ENCODE measurements at regions not wholly inside any gene's neighbourhood (a gene's known extent, or its start where the extent isn't known, plus 50 kb on each side); places are given as distances from the start of the nearest gene placed in this dataset.

- ChIA-PET POLR2A (no interaction called here), CTCF (interaction anchor here (2.1 to 2.6 kb wide), 2 partner anchors 10 to 324 kb away, joined by 13 to 17 read pairs; no protein-coding TSS in a partner anchor)
- no peak overlapping the region for H3K27ac Mint-ChIP-seq
- no peak for ATAC-seq (ENCODE audit: low read depth)
- TF ChIP-seq EZH2 (IDR thresholded peaks at IDR 0.05; ENCODE audit: borderline replicate concordance, insufficient read depth, low read depth, low read length, poor library complexity, severe bottlenecking): no peak
- H3K4me2 ChIP-seq (replicated peaks; ENCODE audit: low read depth, low read length, poor library complexity, severe bottlenecking): no peak overlapping the region
- H4K20me1 ChIP-seq (ENCODE audit: control insufficient read depth, insufficient read depth, low read length, poor library complexity, severe bottlenecking): no peaks in the 10 kb centered on the region
- peak overlapping the region; percentile 25 to 28 for H3K27ac ChIP-seq (ENCODE audit: low read length in 2 of 2)
- H3K9me3 Mint-ChIP-seq (ENCODE audit: insufficient read depth): peaks cover 2% of the 10 kb centered on the region
- no peak overlapping the region for H3K4me3 ChIP-seq (ENCODE audit: control extremely low read depth in 1 of 5, extremely low read depth in 1 of 5, insufficient read depth in 1 of 5, low read depth in 2 of 5, low read length in 4 of 5)
- WGBS (ENCODE audit: insufficient coverage): 100% methylated on average over 1 of the region's 1 CpG
- intact Hi-C loops (cut with micrococcal nuclease): loop anchor here (10.0 kb wide), 1 partner anchor 163 kb away; no protein-coding TSS in a partner anchor
- peaks cover 3% of the 10 kb centered on the region for H3K27me3 Mint-ChIP-seq
- H3K9me3 ChIP-seq (ENCODE audit: control extremely low read depth in 1 of 3, control insufficient read depth in 2 of 3, insufficient read depth in 1 of 3, low read length in 2 of 3): no peaks in the 10 kb centered on the region
- no peaks in the 10 kb centered on the region for H3K79me2 ChIP-seq (ENCODE audit: control insufficient read depth, insufficient read depth, low read length)
- H3K4me3 Mint-ChIP-seq: no peak overlapping the region
- H3K9ac ChIP-seq (ENCODE audit: low read length): no peak overlapping the region
- no peak for DNase-seq
- no peaks in the 10 kb centered on the region for H3K27me3 ChIP-seq (replicated peaks in 1 of 4; ENCODE audit: control extremely low read depth in 1 of 4, control insufficient read depth in 3 of 4, insufficient read depth in 4 of 4, low read length in 3 of 4)
- peaks cover 23 to 27% of the 10 kb centered on the region in 2 donors for H3K4me1 ChIP-seq (ENCODE audit: control insufficient read depth in 2 of 2, insufficient read depth in 2 of 2, low read length in 2 of 2)
- H3K36me3 ChIP-seq (replicated peaks in 1 of 2; ENCODE audit: control extremely low read depth in 1 of 2, control insufficient read depth in 1 of 2, extremely low read depth in 1 of 2, insufficient read depth in 2 of 2, low read length in 1 of 2): no peaks in the 10 kb centered on the region
- H3K4me1 Mint-ChIP-seq: peaks cover 33% of the 10 kb centered on the region
- H2AFZ ChIP-seq (ENCODE audit: insufficient read depth, low read depth, low read length, poor library complexity, severe bottlenecking): no peak overlapping the region
Measured at GRCh38 chr18:8977701-8978100, 124.8 kb upstream of the NDUFV2 start.

- peak; percentile 14 for ATAC-seq (ENCODE audit: low read depth)
- peak overlapping the region; percentile 65 for H2AFZ ChIP-seq (ENCODE audit: insufficient read depth, low read depth, low read length, poor library complexity, severe bottlenecking)
- TF ChIP-seq CTCF (IDR thresholded peaks at IDR 0.05) (no peak), EZH2 (IDR thresholded peaks at IDR 0.05; ENCODE audit: borderline replicate concordance, insufficient read depth, low read depth, low read length, poor library complexity, severe bottlenecking) (no peak)
- no peaks in the 10 kb centered on the region for H3K79me2 ChIP-seq (ENCODE audit: control insufficient read depth, insufficient read depth, low read length)
- H3K36me3 ChIP-seq (replicated peaks in 1 of 2; ENCODE audit: control extremely low read depth in 1 of 2, control insufficient read depth in 1 of 2, extremely low read depth in 1 of 2, insufficient read depth in 2 of 2, low read length in 1 of 2): no peaks in the 10 kb centered on the region
- CTCF ChIA-PET: interaction anchor here (1.2 to 2.6 kb wide), 4 partner anchors 9 to 324 kb away, joined by 4 to 17 read pairs (median 9); no protein-coding TSS in a partner anchor
- H3K27me3 ChIP-seq (replicated peaks in 1 of 4; ENCODE audit: control extremely low read depth in 1 of 4, control insufficient read depth in 3 of 4, insufficient read depth in 4 of 4, low read length in 3 of 4): no peaks in the 10 kb centered on the region
- intact Hi-C loops (cut with micrococcal nuclease): loop anchor here (10.0 kb wide), 1 partner anchor 164 kb away; no protein-coding TSS in a partner anchor
- H3K27ac ChIP-seq (ENCODE audit: low read length in 2 of 2): peak overlapping the region; percentile 25 to 28
- Mint-ChIP-seq H3K9me3 (ENCODE audit: insufficient read depth) (peaks cover 2% of the 10 kb centered on the region), H3K4me1 (peaks cover 35% of the 10 kb centered on the region), H3K27ac (peak overlapping the region; percentile 82), H3K4me3 (peak overlapping the region; percentile 61), H3K27me3 (peaks cover 3% of the 10 kb centered on the region)
- H4K20me1 ChIP-seq (ENCODE audit: control insufficient read depth, insufficient read depth, low read length, poor library complexity, severe bottlenecking): no peaks in the 10 kb centered on the region
- peak overlapping the region in 1 of 5 experiments; percentile 37 for H3K4me3 ChIP-seq (ENCODE audit: control extremely low read depth in 1 of 5, extremely low read depth in 1 of 5, insufficient read depth in 1 of 5, low read depth in 2 of 5, low read length in 4 of 5)
- H3K9ac ChIP-seq (ENCODE audit: low read length): no peak overlapping the region
- POLR2A ChIA-PET: no interaction called here
- H3K4me2 ChIP-seq (replicated peaks; ENCODE audit: low read depth, low read length, poor library complexity, severe bottlenecking): peak overlapping the region; percentile 54
- peak; percentile 47 for DNase-seq
- H3K9me3 ChIP-seq (ENCODE audit: control extremely low read depth in 1 of 3, control insufficient read depth in 2 of 3, insufficient read depth in 1 of 3, low read length in 2 of 3): no peaks in the 10 kb centered on the region
- peaks cover 23 to 28% of the 10 kb centered on the region in 2 donors for H3K4me1 ChIP-seq (ENCODE audit: control insufficient read depth in 2 of 2, insufficient read depth in 2 of 2, low read length in 2 of 2)
- 6% methylated on average over 2 of the region's 6 CpGs for WGBS (ENCODE audit: insufficient coverage)
Measured at GRCh38 chr18:8978394-8978793, 124.1 kb upstream of the NDUFV2 start.
